SJSA1 (cell line): ENCODE measurements at regions not wholly inside any gene's neighbourhood (a gene's known extent, or its start where the extent isn't known, plus 50 kb on each side); places are given as distances from the start of the nearest gene placed in this dataset.

ENCODE experiments used
- DNase-seq, 2 experiments: peaks; one replicate each; pipeline ENCODE4 v3.0.0-alpha.2; 2015 to 2020; ENCODE audit warnings: low spot score in 2 of 2, low read depth in 1 of 2
- H3K27ac ChIP-seq: fragments of 250-450 bp; sonication (Bioruptor Pico); 2 replicates; pipeline ENCODE4 v1.5.1; 2020; ENCODE audit warnings: mild to moderate bottlenecking, moderate library complexity
- H3K27me3 ChIP-seq: fragments of 250-450 bp; sonication (Bioruptor Pico); replicated peaks from 2 replicates; pipeline ENCODE4 v1.5.1; 2020; ENCODE audit warnings: mild to moderate bottlenecking, moderate library complexity
- H3K36me3 ChIP-seq: fragments of 250-450 bp; sonication (Bioruptor Pico); 2 replicates; pipeline ENCODE4 v1.5.1; 2020; ENCODE audit warnings: mild to moderate bottlenecking
- H3K4me1 ChIP-seq: fragments of 250-450 bp; sonication (Bioruptor Pico); replicated peaks from 2 replicates; pipeline ENCODE4 v1.6.1; 2021; ENCODE audit warnings: mild to moderate bottlenecking
- H3K4me3 ChIP-seq: fragments of 250-450 bp; sonication (Bioruptor Pico); 2 replicates; pipeline ENCODE4 v1.5.1; 2020; ENCODE audit warnings: mild to moderate bottlenecking
- H3K9me3 ChIP-seq: fragments of 250-450 bp; sonication (Bioruptor Pico); replicated peaks from 2 replicates; pipeline ENCODE4 v1.5.1; 2020; ENCODE audit warnings: mild to moderate bottlenecking

- Histone ChIP-seq H3K9me3 (no peaks in the 10 kb centered on the region), H3K36me3 (no peaks in the 10 kb centered on the region), H3K4me3 (no peak overlapping the region), H3K27ac (no peak overlapping the region), H3K4me1 (0 out of 2 replicates have a peak, but pooled peaks cover 3% of the 10 kb centered on the region), H3K27me3 (no peaks in the 10 kb centered on the region)
- DNase-seq, result no peak
Measured at GRCh38 chr4:145338568-145338967, 143.1 kb upstream of the SMAD1 start.

GRCh38 chr4:145337391-145337790, 144.3 kb upstream of the SMAD1 start:
- Histone ChIP-seq H3K9me3 (no peaks in the 10 kb centered on the region), H3K27ac (no peak overlapping the region), H3K27me3 (no peaks in the 10 kb centered on the region), H3K36me3 (no peaks in the 10 kb centered on the region), H3K4me1 (no peaks in the 10 kb centered on the region), H3K4me3 (no peak overlapping the region)
- no peak for DNase-seq

GRCh38 chr4:145333786-145334185, 147.9 kb upstream of the SMAD1 start:
- Histone ChIP-seq H3K9me3 (no peaks in the 10 kb centered on the region), H3K4me3 (no peak overlapping the region), H3K36me3 (no peaks in the 10 kb centered on the region), H3K27me3 (no peaks in the 10 kb centered on the region), H3K4me1 (no peaks in the 10 kb centered on the region), H3K27ac (no peak overlapping the region)
- no peak for DNase-seq

GRCh38 chr4:145326491-145326890, 146.1 kb upstream of the OTUD4 start:
- no peaks in the 10 kb centered on the region for H3K9me3 ChIP-seq
- H3K4me1 ChIP-seq, result no peaks in the 10 kb centered on the region
- H3K27ac ChIP-seq, result no peak overlapping the region
- no peak for DNase-seq
- no peaks in the 10 kb centered on the region for H3K36me3 ChIP-seq
- no peaks in the 10 kb centered on the region for H3K27me3 ChIP-seq
- no peak overlapping the region for H3K4me3 ChIP-seq

GRCh38 chr4:145324161-145324560, 143.8 kb upstream of the OTUD4 start:
- Histone ChIP-seq H3K27me3 (no peaks in the 10 kb centered on the region), H3K36me3 (no peaks in the 10 kb centered on the region), H3K4me3 (no peak overlapping the region), H3K4me1 (no peaks in the 10 kb centered on the region), H3K9me3 (no peaks in the 10 kb centered on the region), H3K27ac (no peak overlapping the region)
- no peak for DNase-seq

- Histone ChIP-seq H3K27me3 (no peaks in the 10 kb centered on the region), H3K4me3 (no peak overlapping the region), H3K4me1 (no peaks in the 10 kb centered on the region), H3K9me3 (no peaks in the 10 kb centered on the region), H3K27ac (no peak overlapping the region), H3K36me3 (no peaks in the 10 kb centered on the region)
- DNase-seq, result no peak
Measured at GRCh38 chr4:145320294-145320693, 139.9 kb upstream of the OTUD4 start.

- Histone ChIP-seq H3K4me3 (no peak overlapping the region), H3K9me3 (no peaks in the 10 kb centered on the region)
Measured at GRCh38 chr4:145319751-145320150, 139.4 kb upstream of the OTUD4 start.

GRCh38 chr4:145316897-145317574, 136.6 kb upstream of the OTUD4 start:
- H3K4me1 ChIP-seq, result no peaks in the 10 kb centered on the region
- no peaks in the 10 kb centered on the region for H3K9me3 ChIP-seq
- H3K27me3 ChIP-seq, result no peaks in the 10 kb centered on the region
- no peak for DNase-seq
- no peaks in the 10 kb centered on the region for H3K36me3 ChIP-seq
- no peak overlapping the region for H3K4me3 ChIP-seq
- no peak overlapping the region for H3K27ac ChIP-seq

More at GRCh38 chr4:145319751-145320150, 139.4 kb upstream of the OTUD4 start:
- no peaks in the 10 kb centered on the region for H3K36me3 ChIP-seq
- DNase-seq, result no peak
- no peak overlapping the region for H3K27ac ChIP-seq
- no peaks in the 10 kb centered on the region for H3K4me1 ChIP-seq
- no peaks in the 10 kb centered on the region for H3K27me3 ChIP-seq

- Histone ChIP-seq H3K4me3 (no peak overlapping the region), H3K9me3 (no peaks in the 10 kb centered on the region), H3K27ac (no peak overlapping the region), H3K27me3 (no peaks in the 10 kb centered on the region), H3K4me1 (no peaks in the 10 kb centered on the region), H3K36me3 (no peaks in the 10 kb centered on the region)
- DNase-seq, result no peak
Measured at GRCh38 chr4:145315811-145316225, 135.4 kb upstream of the OTUD4 start.

GRCh38 chr4:145308598-145308997, 128.2 kb upstream of the OTUD4 start:
- Histone ChIP-seq H3K27ac (no peak overlapping the region), H3K4me3 (no peak overlapping the region), H3K9me3 (no peaks in the 10 kb centered on the region), H3K36me3 (no peaks in the 10 kb centered on the region), H3K4me1 (no peaks in the 10 kb centered on the region), H3K27me3 (no peaks in the 10 kb centered on the region)
- no peak for DNase-seq

- Histone ChIP-seq H3K4me3 (no peak overlapping the region), H3K4me1 (no peaks in the 10 kb centered on the region), H3K9me3 (no peaks in the 10 kb centered on the region), H3K27ac (no peak overlapping the region), H3K36me3 (no peaks in the 10 kb centered on the region), H3K27me3 (no peaks in the 10 kb centered on the region)
- DNase-seq, result no peak
Measured at GRCh38 chr4:145307763-145308430, 127.5 kb upstream of the OTUD4 start.

- H3K9me3 ChIP-seq, result no peaks in the 10 kb centered on the region
- no peaks in the 10 kb centered on the region for H3K4me1 ChIP-seq
- no peaks in the 10 kb centered on the region for H3K27me3 ChIP-seq
- H3K27ac ChIP-seq, result no peak overlapping the region
- no peak overlapping the region for H3K4me3 ChIP-seq
- no peaks in the 10 kb centered on the region for H3K36me3 ChIP-seq
- no peak for DNase-seq
Measured at GRCh38 chr4:145307120-145307519, 126.7 kb upstream of the OTUD4 start.

GRCh38 chr4:145302725-145303124, 122.3 kb upstream of the OTUD4 start:
- DNase-seq, result no peak
- H3K27me3 ChIP-seq, result no peaks in the 10 kb centered on the region
- H3K36me3 ChIP-seq, result no peaks in the 10 kb centered on the region
- H3K4me3 ChIP-seq, result no peak overlapping the region
- no peaks in the 10 kb centered on the region for H3K9me3 ChIP-seq
- no peak overlapping the region for H3K27ac ChIP-seq
- H3K4me1 ChIP-seq, result peaks cover 26% of the 10 kb centered on the region

GRCh38 chr4:145301386-145302080, 121.1 kb upstream of the OTUD4 start:
- no peaks in the 10 kb centered on the region for H3K27me3 ChIP-seq
- peaks cover 26% of the 10 kb centered on the region for H3K4me1 ChIP-seq
- H3K9me3 ChIP-seq, result no peaks in the 10 kb centered on the region
- H3K4me3 ChIP-seq, result no peak overlapping the region
- H3K27ac ChIP-seq, result no peak overlapping the region
- no peak for DNase-seq
- no peaks in the 10 kb centered on the region for H3K36me3 ChIP-seq
